H9 (cell line): ENCODE measurements at regions not wholly inside any gene's neighbourhood (a gene's known extent, or its start where the extent isn't known, plus 50 kb on each side); places are given as distances from the start of the nearest gene placed in this dataset.

ENCODE experiments used
- DNase-seq: peaks from one replicate; pipeline ENCODE4 v3.0.0-alpha.2; 2017
- H2AFZ ChIP-seq: one replicate; pipeline ENCODE4 v1.6.1; 2013; ENCODE audit warnings: mild to moderate bottlenecking, low read length, control low read depth, moderate library complexity
- H2AK5ac ChIP-seq: 2 replicates; pipeline ENCODE4 v1.6.1; 2013; ENCODE audit warnings: low read length, control low read depth, mixed read lengths; ENCODE audit not compliant: insufficient read length
- H2BK120ac ChIP-seq: one replicate; pipeline ENCODE4 v1.6.1; 2013; ENCODE audit warnings: low read depth, mild to moderate bottlenecking, low read length, control low read depth, inconsistent platforms; ENCODE audit not compliant: poor library complexity, severe bottlenecking
- H2BK12ac ChIP-seq: 2 replicates; pipeline ENCODE4 v1.6.1; 2013; ENCODE audit warnings: low read length, control low read depth, mixed read lengths, low read depth; ENCODE audit not compliant: insufficient read length
- H2BK15ac ChIP-seq: 2 replicates; pipeline ENCODE4 v1.6.1; 2013; ENCODE audit warnings: low read depth, low read length, control low read depth
- H2BK20ac ChIP-seq: one replicate; pipeline ENCODE4 v1.6.1; 2013; ENCODE audit warnings: low read depth, mild to moderate bottlenecking, low read length, control low read depth, inconsistent platforms; ENCODE audit not compliant: poor library complexity, severe bottlenecking
- H2BK5ac ChIP-seq: 2 replicates; pipeline ENCODE4 v1.6.1; 2013; ENCODE audit warnings: low read length, control low read depth, mixed read lengths; ENCODE audit not compliant: insufficient read length
- H3K14ac ChIP-seq: 2 replicates; pipeline ENCODE4 v1.6.1; 2013; ENCODE audit warnings: low read length, control low read depth; ENCODE audit not compliant: insufficient read depth
- H3K18ac ChIP-seq: 2 replicates; pipeline ENCODE4 v1.6.1; 2013; ENCODE audit warnings: low read depth, mild to moderate bottlenecking, mixed read lengths, low read length, control low read depth; ENCODE audit not compliant: insufficient read length
- H3K23ac ChIP-seq: 2 replicates; pipeline ENCODE4 v1.6.1; 2013; ENCODE audit warnings: low read length, control low read depth, mixed read lengths, low read depth; ENCODE audit not compliant: insufficient read length
- H3K23me2 ChIP-seq: 2 replicates; pipeline ENCODE4 v1.6.1; 2013; ENCODE audit warnings: low read depth, mild to moderate bottlenecking, mixed read lengths, low read length, control low read depth; ENCODE audit not compliant: insufficient read length, poor library complexity, severe bottlenecking
- H3K27ac ChIP-seq: 2 replicates; pipeline ENCODE4 v1.5.1; 2013; ENCODE audit warnings: low read length, control low read depth, mixed read lengths, low read depth; ENCODE audit not compliant: insufficient read length
- H3K27me3 ChIP-seq: 2 replicates; pipeline ENCODE4 v1.6.1; 2013; ENCODE audit warnings: low read length, control low read depth, inconsistent platforms; ENCODE audit not compliant: insufficient read depth
- H3K4ac ChIP-seq: 2 replicates; pipeline ENCODE4 v1.6.1; 2013; ENCODE audit warnings: low read depth, mild to moderate bottlenecking, control low read depth, inconsistent platforms, low read length, moderate library complexity
- H3K4me1 ChIP-seq: 2 replicates; pipeline ENCODE4 v1.6.1; 2013; ENCODE audit warnings: low read length, control low read depth, inconsistent platforms; ENCODE audit not compliant: insufficient read depth
- H3K4me2 ChIP-seq: 2 replicates; pipeline ENCODE4 v1.6.1; 2013; ENCODE audit warnings: low read length, control low read depth, mixed read lengths; ENCODE audit not compliant: insufficient read length, insufficient read depth
- H3K56ac ChIP-seq: 2 replicates; pipeline ENCODE4 v1.6.1; 2013; ENCODE audit warnings: low read depth, mild to moderate bottlenecking, mixed read lengths, low read length, control low read depth; ENCODE audit not compliant: insufficient read length
- H3K79me1 ChIP-seq: 2 replicates; pipeline ENCODE4 v1.6.1; 2013; ENCODE audit warnings: low read depth, mild to moderate bottlenecking, moderate library complexity, low read length, control low read depth, inconsistent platforms; ENCODE audit not compliant: insufficient read depth, poor library complexity, severe bottlenecking
- H3K79me2 ChIP-seq: 2 replicates; pipeline ENCODE4 v1.6.1; 2013; ENCODE audit warnings: low read length, control low read depth, inconsistent platforms; ENCODE audit not compliant: insufficient read depth
- H3K9ac ChIP-seq: 2 replicates; pipeline ENCODE4 v1.6.1; 2013; ENCODE audit warnings: low read length, control low read depth, mixed read lengths; ENCODE audit not compliant: insufficient read length; ENCODE audit errors: extremely low read depth
- H3K9me3 ChIP-seq: one replicate; pipeline ENCODE4 v1.6.1; 2013; ENCODE audit warnings: low read depth, low read length, inconsistent platforms; ENCODE audit not compliant: control insufficient read depth
- H3T11ph ChIP-seq: one replicate; pipeline ENCODE4 v1.6.1; 2013; ENCODE audit warnings: mild to moderate bottlenecking, low read length, control low read depth, inconsistent platforms
- H4K20me1 ChIP-seq: one replicate; pipeline ENCODE4 v1.6.1; 2013; ENCODE audit not compliant: control insufficient read depth, insufficient read length, insufficient read depth
- H4K5ac ChIP-seq: 2 replicates; pipeline ENCODE4 v1.6.1; 2013; ENCODE audit warnings: low read depth, mild to moderate bottlenecking, mixed read lengths, low read length, control low read depth; ENCODE audit not compliant: insufficient read length
- H4K8ac ChIP-seq: replicated peaks from 2 replicates; pipeline ENCODE4 v1.6.1; 2013; ENCODE audit warnings: low read length, control low read depth, mixed read lengths, low read depth; ENCODE audit not compliant: insufficient read length
- H4K91ac ChIP-seq: 2 replicates; pipeline ENCODE4 v1.6.1; 2013; ENCODE audit warnings: low read depth, mild to moderate bottlenecking, moderate library complexity, mixed read lengths, low read length, control low read depth; ENCODE audit not compliant: insufficient read length
- H3K27ac Mint-ChIP-seq, 3 experiments: 2 replicates in 2 of 3; 3 replicates in 1 of 3; pipeline ENCODE4 v1.8.0; 2020 to 2021; ENCODE audit warnings: mixed read lengths in 3 of 3, mild to moderate bottlenecking in 1 of 3, moderate library complexity in 1 of 3
- H3K27me3 Mint-ChIP-seq: 2 replicates; pipeline ENCODE4 v1.8.0; 2021; ENCODE audit warnings: low read depth, mild to moderate bottlenecking, moderate library complexity, mixed read lengths
- H3K36me3 Mint-ChIP-seq, 3 experiments: 2 replicates in 2 of 3; 3 replicates in 1 of 3; pipeline ENCODE4 v1.8.0; 2020 to 2021; ENCODE audit warnings: low read depth in 3 of 3, mixed read lengths in 3 of 3; ENCODE audit not compliant: insufficient read depth in 1 of 3
- H3K4me1 Mint-ChIP-seq, 2 experiments: 2 replicates each; pipeline ENCODE4 v1.8.0; 2020; ENCODE audit warnings: mixed read lengths in 2 of 2
- H3K4me3 Mint-ChIP-seq, 2 experiments: 2 replicates in 1 of 2; 3 replicates in 1 of 2; pipeline ENCODE4 v1.8.0; 2020 to 2021; ENCODE audit warnings: mild to moderate bottlenecking in 2 of 2, mixed read lengths in 2 of 2, moderate library complexity in 1 of 2
- H3K9me3 Mint-ChIP-seq, 2 experiments: 2 replicates in 1 of 2; 3 replicates in 1 of 2; pipeline ENCODE4 v1.8.0; 2020; ENCODE audit warnings: mild to moderate bottlenecking in 2 of 2, mixed read lengths in 2 of 2, moderate library complexity in 1 of 2
- WGBS: extraction: QIAGEN DNeasy Blood & Tissue Kit; methylation state at CpG from one replicate; pipeline ENCODE4 v1.1.7; 2013; ENCODE audit warnings: missing lambda C conversion rate, low lambda C conversion rate, mixed read lengths; ENCODE audit not compliant: insufficient read length; ENCODE audit errors: extremely low coverage; 5-methylcytosine and 5-hydroxymethylcytosine counted together
- TF ChIP-seq, protein P1 (sequence below): fragments of 200-600 bp; sonication (generic); conservative IDR thresholded peaks from 3 replicates; pipeline ENCODE4 v1.8.0; 2021; ENCODE audit warnings: antibody characterized with exemption, mild to moderate bottlenecking

GRCh38 chr12:115207216-115207915 is 523.4 kb upstream of the TBX3 start:
- Mint-ChIP-seq H3K27ac (no peak overlapping the region), H3K36me3 (no peaks in the 10 kb centered on the region; a peak in 1 of 7 replicates), H3K9me3 (no peaks in the 10 kb centered on the region; a peak in 2 of 5 replicates), H3K4me1 (peaks cover 33 to 48% of the 10 kb centered on the region in 2 experiments), H3K4me3 (no peak overlapping the region), H3K27me3 (no peaks in the 10 kb centered on the region; the same call in none of the 2 replicates)
- no peak overlapping the region for H3K4me2 ChIP-seq
- H2BK12ac ChIP-seq: no peak overlapping the region
- no peaks in the 10 kb centered on the region for H4K20me1 ChIP-seq
- no peak overlapping the region for H3K56ac ChIP-seq
- H3K23me2 ChIP-seq: no peaks in the 10 kb centered on the region
- no peak overlapping the region for H3K23ac ChIP-seq
- no peak overlapping the region for H2BK15ac ChIP-seq
- H2BK20ac ChIP-seq: no peak overlapping the region
- H3K4ac ChIP-seq: no peak overlapping the region
- H3K79me2 ChIP-seq: no peaks in the 10 kb centered on the region
- no peak overlapping the region for H3K9ac ChIP-seq
- no peaks in the 10 kb centered on the region for H3K79me1 ChIP-seq
- H3K18ac ChIP-seq: no peak overlapping the region
- no CpG with 5 or more reads among the region's 6 CpGs for WGBS
- H4K91ac ChIP-seq: no peak overlapping the region
- H2AK5ac ChIP-seq: no peak overlapping the region
- H3K4me1 ChIP-seq: peaks cover 6% of the 10 kb centered on the region; the same call in 1 of the 2 replicates
- H3K27ac ChIP-seq: no peak overlapping the region
- no peaks in the 10 kb centered on the region for H3K27me3 ChIP-seq
- TF ChIP-seq, protein P1, sequence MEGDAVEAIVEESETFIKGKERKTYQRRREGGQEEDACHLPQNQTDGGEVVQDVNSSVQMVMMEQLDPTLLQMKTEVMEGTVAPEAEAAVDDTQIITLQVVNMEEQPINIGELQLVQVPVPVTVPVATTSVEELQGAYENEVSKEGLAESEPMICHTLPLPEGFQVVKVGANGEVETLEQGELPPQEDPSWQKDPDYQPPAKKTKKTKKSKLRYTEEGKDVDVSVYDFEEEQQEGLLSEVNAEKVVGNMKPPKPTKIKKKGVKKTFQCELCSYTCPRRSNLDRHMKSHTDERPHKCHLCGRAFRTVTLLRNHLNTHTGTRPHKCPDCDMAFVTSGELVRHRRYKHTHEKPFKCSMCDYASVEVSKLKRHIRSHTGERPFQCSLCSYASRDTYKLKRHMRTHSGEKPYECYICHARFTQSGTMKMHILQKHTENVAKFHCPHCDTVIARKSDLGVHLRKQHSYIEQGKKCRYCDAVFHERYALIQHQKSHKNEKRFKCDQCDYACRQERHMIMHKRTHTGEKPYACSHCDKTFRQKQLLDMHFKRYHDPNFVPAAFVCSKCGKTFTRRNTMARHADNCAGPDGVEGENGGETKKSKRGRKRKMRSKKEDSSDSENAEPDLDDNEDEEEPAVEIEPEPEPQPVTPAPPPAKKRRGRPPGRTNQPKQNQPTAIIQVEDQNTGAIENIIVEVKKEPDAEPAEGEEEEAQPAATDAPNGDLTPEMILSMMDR: no peak
- no peak overlapping the region for H2BK5ac ChIP-seq
- H4K5ac ChIP-seq: no peak overlapping the region
- DNase-seq: no peak
- H2AFZ ChIP-seq: no peak overlapping the region
- no peaks in the 10 kb centered on the region for H3K9me3 ChIP-seq
- no peak overlapping the region for H4K8ac ChIP-seq
- H3K14ac ChIP-seq: no peak overlapping the region
- no peak overlapping the region for H2BK120ac ChIP-seq
- H3T11ph ChIP-seq: no peak overlapping the region
